ENCODE measurements at regions not wholly inside any gene's neighbourhood (a gene's known extent, or its start where the extent isn't known, plus 50 kb on each side); places are given as distances from the start of the nearest gene placed in this dataset.

- no peak for DNase-seq (ENCODE audit: low spot score)
Observed at GRCh38 chr4:56086561-56086960, 137.8 kb downstream of the CEP135 start.

GRCh38 chr4:56086073-56086541, 137.4 kb downstream of the CEP135 start:
- no peak for DNase-seq (ENCODE audit: low spot score)

GRCh38 chr4:56085275-56085674, 136.5 kb downstream of the CEP135 start:
- no peak for DNase-seq (ENCODE audit: low spot score)

GRCh38 chr4:56084851-56085250, 136.1 kb downstream of the CEP135 start:
- no peak for DNase-seq (ENCODE audit: low spot score)

Small RNA genes in the stretch of these regions (small RNA-seq; reads per million reads assigned to genes)
- gene RNA5SP161: 0 reads per million in 2 experiments

All from SK-N-DZ (cell line).